HG02870 (cell line): ENCODE measurements at regions not wholly inside any gene's neighbourhood (a gene's known extent, or its start where the extent isn't known, plus 50 kb on each side); places are given as distances from the start of the nearest gene placed in this dataset.

ENCODE experiments used
- ATAC-seq: cut with Tn5 transposase; IDR thresholded peaks from one replicate; pipeline ENCODE4 v1.9.1; 2021; ENCODE audit warnings: mild to moderate bottlenecking, moderate library complexity; ENCODE audit not compliant: unreplicated experiment

GRCh38 chr16:51039638-51040331 is 111.3 kb downstream of the SALL1 start:
- ATAC-seq: no peak

GRCh38 chr16:51035711-51036110 is 115.4 kb downstream of the SALL1 start:
- ATAC-seq: no peak

- ATAC-seq: no peak
Observed at GRCh38 chr16:51035110-51035498, 116.0 kb downstream of the SALL1 start.

GRCh38 chr16:51034481-51035109 is 116.5 kb downstream of the SALL1 start:
- no peak for ATAC-seq

- no peak for ATAC-seq
Observed at GRCh38 chr16:51031598-51031997, 119.5 kb downstream of the SALL1 start.

- ATAC-seq: no peak
Observed at GRCh38 chr16:51030516-51030915, 120.6 kb downstream of the SALL1 start.

- no peak for ATAC-seq
Observed at GRCh38 chr16:51025588-51026290, 125.3 kb downstream of the SALL1 start.

GRCh38 chr16:51024703-51025102 is 126.4 kb downstream of the SALL1 start:
- no peak for ATAC-seq

GRCh38 chr16:51022955-51023354 is 128.1 kb downstream of the SALL1 start:
- ATAC-seq: no peak

GRCh38 chr16:51019617-51020016 is 131.5 kb downstream of the SALL1 start:
- ATAC-seq: no peak

- no peak for ATAC-seq
Observed at GRCh38 chr16:51017969-51018368, 133.1 kb downstream of the SALL1 start.

- ATAC-seq: no peak
Observed at GRCh38 chr16:51012396-51012795, 138.7 kb downstream of the SALL1 start.

- no peak for ATAC-seq
Observed at GRCh38 chr16:51010817-51011216, 140.3 kb downstream of the SALL1 start.

- ATAC-seq: no peak
Observed at GRCh38 chr16:51009813-51010212, 141.3 kb downstream of the SALL1 start.

GRCh38 chr16:51009359-51009758 is 141.7 kb downstream of the SALL1 start:
- ATAC-seq: no peak

- ATAC-seq: no peak
Observed at GRCh38 chr16:51008607-51009006, 142.5 kb downstream of the SALL1 start.

- ATAC-seq: no peak
Observed at GRCh38 chr16:51008037-51008436, 143.0 kb downstream of the SALL1 start.

GRCh38 chr16:51003850-51004566 is 147.1 kb downstream of the SALL1 start:
- ATAC-seq: no peak

- no peak for ATAC-seq
Observed at GRCh38 chr16:51002881-51003490, 148.1 kb downstream of the SALL1 start.

- no peak for ATAC-seq
Observed at GRCh38 chr16:50999181-50999580, 151.9 kb downstream of the SALL1 start.

GRCh38 chr16:50998411-50998810 is 152.7 kb downstream of the SALL1 start:
- ATAC-seq: no peak
